ENCODE measurements at regions not wholly inside any gene's neighbourhood (a gene's known extent, or its start where the extent isn't known, plus 50 kb on each side); places are given as distances from the start of the nearest gene placed in this dataset.

DNA sequence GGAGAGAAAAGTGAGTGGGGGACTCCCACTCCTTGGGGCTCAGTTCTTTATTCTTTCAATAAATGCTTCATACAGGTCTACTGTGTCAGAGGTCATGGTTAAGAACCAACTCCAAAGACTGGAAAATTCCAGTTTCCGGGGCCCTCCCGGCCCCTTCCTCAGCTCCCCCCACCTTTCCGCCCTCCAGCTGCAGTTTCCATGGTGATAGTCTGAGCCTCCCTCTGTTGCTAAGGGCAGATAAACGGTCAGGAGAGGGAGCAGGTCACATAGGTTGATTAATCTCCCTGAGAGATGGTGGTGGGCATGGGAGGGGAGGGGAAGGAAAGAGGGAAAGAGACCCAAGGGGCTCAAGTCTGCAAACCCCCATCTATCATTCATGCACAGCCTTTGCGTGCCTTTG is 131.5 kb upstream of the USP29 start:
- no peaks in the 10 kb centered on the region for H3K36me3 ChIP-seq
- DNase-seq, result no peak
- no peak overlapping the region for H3K4me3 ChIP-seq
- H3K9me3 ChIP-seq, result peaks cover 7% of the 10 kb centered on the region
- H3K27me3 ChIP-seq, result no peaks in the 10 kb centered on the region

DNA sequence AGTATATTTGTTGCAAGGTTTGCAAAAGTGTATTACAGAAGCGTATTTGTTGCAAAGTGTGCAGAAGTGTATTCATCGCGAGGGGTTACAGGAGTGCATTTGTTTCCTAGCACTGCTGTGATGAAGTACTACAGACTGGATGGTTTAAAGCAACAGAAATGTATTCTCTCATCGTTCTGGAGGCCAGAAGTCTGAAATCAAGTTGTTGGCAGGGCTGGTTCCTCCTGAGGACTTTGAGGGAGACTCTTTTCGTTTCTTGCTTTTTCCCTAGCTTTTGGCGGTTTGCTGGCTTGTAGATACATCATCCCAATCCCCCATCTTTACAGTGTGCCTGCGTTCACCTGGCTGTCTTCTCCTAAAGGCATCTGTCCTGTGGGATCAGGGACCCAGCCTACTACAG is 127.9 kb upstream of the USP29 start:
- DNase-seq, result no peak
- Histone ChIP-seq H3K27me3 (no peaks in the 10 kb centered on the region), H3K9me3 (no peaks in the 10 kb centered on the region; the same call in 1 of the 2 replicates), H3K36me3 (no peaks in the 10 kb centered on the region), H3K4me3 (no peak overlapping the region)

DNA sequence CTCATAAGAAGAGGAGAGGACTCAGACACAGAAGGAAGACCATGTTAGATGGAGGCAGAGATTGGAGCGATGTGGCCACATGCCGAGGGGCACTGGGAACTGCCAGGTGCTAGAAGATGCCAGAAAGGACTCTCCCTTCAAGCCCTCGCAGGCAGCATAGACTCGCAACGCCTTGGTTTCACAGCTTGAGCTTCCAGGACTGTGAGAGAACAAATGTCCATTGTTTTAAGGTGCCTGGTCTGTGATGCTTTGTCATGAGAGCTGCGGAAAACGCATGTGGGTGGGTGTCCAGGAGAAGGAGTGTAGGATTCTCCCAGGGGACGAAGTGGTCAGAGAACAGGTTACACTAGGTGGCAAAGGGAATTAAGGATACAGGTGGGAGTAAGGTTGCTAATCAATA is 125.9 kb upstream of the USP29 start:
- no peaks in the 10 kb centered on the region for H3K27me3 ChIP-seq
- no peaks in the 10 kb centered on the region; the same call in 1 of the 2 replicates for H3K9me3 ChIP-seq
- no peaks in the 10 kb centered on the region for H3K36me3 ChIP-seq
- no peak for DNase-seq
- no peak overlapping the region for H3K4me3 ChIP-seq

- no peak overlapping the region for H3K4me3 ChIP-seq
- DNase-seq, result no peak
- no peaks in the 10 kb centered on the region for H3K36me3 ChIP-seq
- no peaks in the 10 kb centered on the region; the same call in 1 of the 2 replicates for H3K9me3 ChIP-seq
- no peaks in the 10 kb centered on the region for H3K27me3 ChIP-seq
These were observed 125.4 kb upstream of the USP29 start for GRCh38 chr19:56994251-56995017.

- no peaks in the 10 kb centered on the region for H3K9me3 ChIP-seq
- H3K4me3 ChIP-seq, result no peak overlapping the region
- no peaks in the 10 kb centered on the region for H3K27me3 ChIP-seq
- DNase-seq, result no peak
- no peaks in the 10 kb centered on the region for H3K36me3 ChIP-seq
These were observed 124.5 kb upstream of the USP29 start for GRCh38 chr19:56995303-56995702.

GRCh38 chr19:57002195-57002601 is 117.6 kb upstream of the USP29 start:
- no peak for DNase-seq
- H3K4me3 ChIP-seq, result no peak overlapping the region
- H3K36me3 ChIP-seq, result no peaks in the 10 kb centered on the region
- H3K9me3 ChIP-seq, result no peaks in the 10 kb centered on the region
- H3K27me3 ChIP-seq, result no peaks in the 10 kb centered on the region

DNA sequence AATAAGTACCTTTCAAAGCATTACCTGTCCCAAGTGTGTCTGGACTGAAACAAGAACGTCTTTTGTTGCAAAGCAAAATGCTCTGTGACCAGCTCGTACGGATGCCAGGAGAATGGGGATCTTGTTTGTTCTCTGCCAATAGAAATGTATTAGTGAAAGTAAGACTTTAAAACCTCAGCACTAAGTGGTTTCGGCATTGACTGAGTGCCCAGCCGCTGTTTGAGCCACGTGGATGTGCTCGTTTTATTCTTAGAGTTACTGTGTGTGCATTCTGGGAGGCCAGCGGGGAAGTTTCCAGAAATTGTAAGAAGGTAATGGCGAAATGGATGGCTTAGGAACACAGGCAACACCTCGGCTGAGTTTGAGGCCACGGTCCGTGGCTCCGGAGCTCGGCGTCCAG is 117.1 kb upstream of the USP29 start:
- H3K9me3 ChIP-seq, result no peaks in the 10 kb centered on the region
- no peaks in the 10 kb centered on the region for H3K36me3 ChIP-seq
- H3K4me3 ChIP-seq, result no peak overlapping the region
- no peak for DNase-seq
- no peaks in the 10 kb centered on the region for H3K27me3 ChIP-seq

GRCh38 chr19:57004418-57004817 is 115.4 kb upstream of the USP29 start:
- H3K36me3 ChIP-seq, result no peaks in the 10 kb centered on the region
- H3K9me3 ChIP-seq, result no peaks in the 10 kb centered on the region
- DNase-seq, result no peak
- H3K4me3 ChIP-seq, result no peak overlapping the region
- no peaks in the 10 kb centered on the region for H3K27me3 ChIP-seq

GRCh38 chr19:57008432-57008831 is 111.4 kb upstream of the USP29 start:
- DNase-seq, result no peak
- no peaks in the 10 kb centered on the region for H3K27me3 ChIP-seq
- H3K9me3 ChIP-seq, result no peaks in the 10 kb centered on the region
- H3K36me3 ChIP-seq, result no peaks in the 10 kb centered on the region
- H3K4me3 ChIP-seq, result no peak overlapping the region

DNA sequence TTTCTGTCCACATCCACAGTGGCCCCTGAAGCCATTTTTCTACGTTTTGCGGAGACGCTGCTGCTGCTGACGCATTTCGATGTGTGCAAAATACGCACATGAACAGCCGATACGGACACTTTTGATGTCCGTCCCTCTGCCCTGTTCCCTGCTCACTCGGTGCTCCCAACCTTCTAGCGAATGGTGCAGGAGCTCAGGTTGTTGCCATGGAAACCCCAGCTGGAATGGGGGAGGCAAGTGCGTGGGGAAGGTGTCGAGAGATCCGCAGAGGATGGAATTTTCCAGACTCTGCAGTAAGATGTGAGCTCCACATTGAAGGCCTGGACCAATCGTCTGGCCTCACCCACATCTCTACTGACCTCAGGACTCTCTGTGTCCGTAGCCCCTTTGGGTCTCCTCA is 109.2 kb upstream of the USP29 start:
- no peaks in the 10 kb centered on the region for H3K9me3 ChIP-seq
- H3K36me3 ChIP-seq, result no peaks in the 10 kb centered on the region
- H3K27me3 ChIP-seq, result no peaks in the 10 kb centered on the region
- DNase-seq, result no peak
- no peak overlapping the region for H3K4me3 ChIP-seq

DNA sequence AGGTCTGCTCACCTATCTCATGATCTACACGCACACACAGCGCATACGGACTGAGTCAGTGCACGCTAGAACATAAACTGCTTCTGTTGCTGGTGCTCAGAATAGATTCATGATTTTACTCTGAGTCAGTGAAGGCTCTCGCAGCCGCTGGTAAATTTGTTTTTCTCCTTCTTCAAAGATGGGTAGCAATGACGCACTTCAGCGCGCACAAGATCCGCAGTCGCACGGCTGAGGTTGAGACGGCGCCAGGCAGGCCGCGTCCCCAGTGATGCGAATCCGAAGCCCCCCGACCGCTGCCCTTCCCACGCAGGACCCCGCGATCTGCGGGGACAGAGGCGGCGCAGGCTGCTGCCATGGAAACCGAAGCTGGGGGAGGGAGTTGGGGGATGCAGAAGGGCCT is 103.7 kb upstream of the USP29 start:
- Histone ChIP-seq H3K4me3 (no peak overlapping the region), H3K27me3 (no peaks in the 10 kb centered on the region), H3K36me3 (no peaks in the 10 kb centered on the region), H3K9me3 (no peaks in the 10 kb centered on the region)
- no peak for DNase-seq

- no peak overlapping the region for H3K4me3 ChIP-seq
- no peaks in the 10 kb centered on the region for H3K9me3 ChIP-seq
- no peaks in the 10 kb centered on the region for H3K27me3 ChIP-seq
- DNase-seq, result no peak
- H3K36me3 ChIP-seq, result no peaks in the 10 kb centered on the region
These were observed 103.3 kb upstream of the USP29 start for GRCh38 chr19:57016491-57016890.

- Histone ChIP-seq H3K9me3 (no peaks in the 10 kb centered on the region), H3K4me3 (no peak overlapping the region), H3K36me3 (no peaks in the 10 kb centered on the region), H3K27me3 (no peaks in the 10 kb centered on the region)
- DNase-seq, result no peak
These were observed 94.3 kb upstream of the USP29 start for GRCh38 chr19:57025491-57025890.

DNA sequence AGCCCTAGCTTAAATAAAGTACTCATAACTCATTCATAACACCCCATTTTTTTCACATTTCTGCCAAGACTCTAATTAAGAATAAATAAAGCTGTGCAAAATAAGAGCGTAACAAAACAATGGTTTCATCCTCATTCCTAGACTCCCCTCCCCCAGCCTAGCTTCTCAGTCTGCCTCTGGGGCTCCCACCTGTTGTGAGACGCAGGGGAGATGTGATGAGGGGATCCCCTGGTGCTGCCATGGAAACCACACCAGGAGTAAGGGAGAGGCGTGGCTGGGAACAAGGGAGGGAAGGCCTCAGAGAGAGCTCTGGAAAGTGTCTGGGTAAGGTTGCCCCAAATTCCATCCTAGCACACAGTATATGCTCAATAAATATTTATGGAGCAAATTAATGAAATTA is 93.3 kb upstream of the USP29 start:
- Histone ChIP-seq H3K27me3 (no peaks in the 10 kb centered on the region), H3K9me3 (no peaks in the 10 kb centered on the region), H3K36me3 (no peaks in the 10 kb centered on the region), H3K4me3 (no peak overlapping the region)
- no peak for DNase-seq

- H3K27me3 ChIP-seq, result no peaks in the 10 kb centered on the region
- no peaks in the 10 kb centered on the region for H3K36me3 ChIP-seq
- DNase-seq, result no peak
- H3K4me3 ChIP-seq, result no peak overlapping the region
- no peaks in the 10 kb centered on the region for H3K9me3 ChIP-seq
These were observed 92.4 kb upstream of the USP29 start for GRCh38 chr19:57027360-57027759.

GRCh38 chr19:57028804-57029525 is 90.8 kb upstream of the USP29 start:
- DNase-seq, result no peak
- Histone ChIP-seq H3K4me3 (no peak overlapping the region), H3K27me3 (no peaks in the 10 kb centered on the region), H3K36me3 (no peaks in the 10 kb centered on the region), H3K9me3 (no peaks in the 10 kb centered on the region)

DNA sequence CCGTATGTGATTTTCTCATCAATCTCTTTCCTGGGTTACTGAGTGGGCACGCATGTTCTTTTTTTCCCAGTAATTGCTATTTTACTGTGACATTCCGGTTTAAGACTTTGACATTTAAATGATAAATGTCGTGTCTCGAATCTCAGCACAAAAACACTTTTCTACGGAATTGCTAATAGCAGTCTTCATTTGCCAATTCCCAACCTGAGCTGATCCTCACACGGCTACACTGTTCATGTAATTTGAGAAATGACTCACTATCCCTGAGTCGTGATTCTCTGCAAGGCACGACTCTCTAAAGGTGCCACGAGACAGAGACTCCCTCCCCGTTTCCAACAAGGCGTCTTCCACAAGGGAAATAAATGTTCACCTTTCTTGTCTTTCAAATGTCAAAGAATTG is 88.7 kb upstream of the USP29 start:
- Histone ChIP-seq H3K27me3 (no peaks in the 10 kb centered on the region), H3K4me3 (no peak overlapping the region), H3K36me3 (no peaks in the 10 kb centered on the region), H3K9me3 (no peaks in the 10 kb centered on the region)
- DNase-seq, result no peak

DNA sequence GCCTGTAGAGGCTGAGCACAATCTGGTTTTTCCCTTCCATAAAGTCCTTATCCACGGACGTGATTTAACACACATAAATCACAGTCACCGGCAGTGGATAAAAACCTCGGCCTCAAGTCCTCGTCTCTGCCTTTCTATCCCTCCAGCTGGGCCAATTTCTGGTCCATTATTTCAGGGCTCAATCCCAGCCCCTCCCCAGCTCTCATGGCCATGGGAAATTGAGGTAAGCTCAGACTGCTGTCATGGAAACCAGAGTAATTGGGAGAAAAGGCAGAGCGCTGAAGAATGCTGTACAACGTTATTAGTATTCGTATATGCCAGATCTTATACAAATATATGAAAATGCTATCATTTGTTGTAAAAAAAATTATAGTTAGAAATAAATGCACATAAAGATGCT is 86.2 kb upstream of the USP29 start:
- Histone ChIP-seq H3K36me3 (no peaks in the 10 kb centered on the region), H3K27me3 (no peaks in the 10 kb centered on the region), H3K4me3 (no peak overlapping the region), H3K9me3 (no peaks in the 10 kb centered on the region)
- DNase-seq, result no peak
